CD4-positive, alpha-beta T cell treated with Interleukin-12 subunit alpha and Interleukin-12 subunit beta, for 1 hour (primary cell): ENCODE measurements at regions not wholly inside any gene's neighbourhood (a gene's known extent, or its start where the extent isn't known, plus 50 kb on each side); places are given as distances from the start of the nearest gene placed in this dataset.

ENCODE experiments used
- DNase-seq: peaks from one replicate; pipeline ENCODE4 v3.0.0-alpha.2; 2020

DNA sequence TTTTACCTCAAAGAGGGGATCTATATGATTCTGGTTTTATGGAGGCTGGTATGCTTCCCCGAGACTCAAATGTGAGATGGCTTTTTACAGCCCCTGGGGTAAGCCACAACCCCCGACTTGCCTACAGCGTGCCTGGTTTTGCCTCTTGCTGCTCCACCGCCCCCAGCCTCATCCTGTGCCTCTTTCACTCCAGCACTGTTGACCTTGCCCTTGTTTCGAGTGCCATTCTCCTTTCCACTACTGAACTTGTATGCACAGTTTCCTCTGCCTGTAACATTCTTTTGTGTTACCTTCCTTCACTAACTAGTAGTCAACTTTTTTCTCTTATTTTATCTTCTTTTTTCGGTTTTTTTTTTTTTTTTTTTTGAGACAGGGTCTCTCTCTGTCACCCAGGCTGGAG is 219.0 kb upstream of the ZBED5 start:
- no peak for DNase-seq

DNA sequence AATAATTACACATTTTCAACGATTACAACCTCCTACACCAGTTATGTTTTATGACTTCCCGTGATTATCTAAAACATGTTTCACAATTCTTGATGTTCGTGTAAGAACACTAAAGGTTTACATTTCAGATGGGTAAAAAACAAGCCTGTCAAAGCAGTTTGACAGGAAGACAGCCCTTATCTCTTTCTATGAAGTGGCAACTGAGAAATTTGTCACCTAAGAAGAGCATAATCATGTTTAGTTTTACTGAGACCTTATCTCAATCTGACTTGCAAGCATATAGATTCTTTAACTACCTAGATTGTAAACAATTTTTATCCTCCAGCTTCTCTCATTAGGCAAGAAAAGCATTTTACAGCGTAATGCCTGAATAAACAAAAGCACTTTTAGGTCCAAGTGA is 218.4 kb upstream of the ZBED5 start:
- DNase-seq: no peak

DNA sequence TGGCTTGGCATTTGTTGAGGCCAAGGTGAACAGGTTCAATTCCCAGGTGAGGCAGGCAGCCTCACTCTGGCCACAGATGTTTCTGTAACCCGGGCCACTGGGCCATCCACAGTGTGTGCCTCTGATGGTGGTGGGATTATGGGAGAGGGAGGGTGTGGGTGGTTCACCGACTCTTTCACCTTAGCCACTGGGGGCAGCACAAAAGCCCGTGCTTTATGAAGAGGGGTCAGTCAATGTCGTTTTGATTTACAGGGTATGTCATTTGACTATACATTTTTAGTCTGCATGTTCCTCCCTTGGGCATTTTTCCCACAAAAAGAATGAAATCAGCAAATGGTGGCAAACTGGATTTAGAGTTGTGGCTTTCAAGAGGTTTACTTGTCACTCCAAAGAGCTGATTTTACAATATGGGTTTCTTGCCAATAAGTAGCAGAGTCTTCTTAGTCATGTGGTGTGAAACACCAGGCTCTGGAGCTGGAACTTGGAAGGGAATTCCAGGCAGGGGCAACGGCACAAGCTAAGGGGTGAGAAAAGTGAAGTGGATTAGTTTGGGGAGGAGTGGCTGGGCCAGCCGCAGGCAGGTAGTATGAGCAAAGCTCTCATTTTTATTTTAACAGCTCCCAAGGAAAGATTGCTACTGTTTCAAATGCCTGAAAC is 217.8 kb upstream of the ZBED5 start:
- no peak for DNase-seq

DNA sequence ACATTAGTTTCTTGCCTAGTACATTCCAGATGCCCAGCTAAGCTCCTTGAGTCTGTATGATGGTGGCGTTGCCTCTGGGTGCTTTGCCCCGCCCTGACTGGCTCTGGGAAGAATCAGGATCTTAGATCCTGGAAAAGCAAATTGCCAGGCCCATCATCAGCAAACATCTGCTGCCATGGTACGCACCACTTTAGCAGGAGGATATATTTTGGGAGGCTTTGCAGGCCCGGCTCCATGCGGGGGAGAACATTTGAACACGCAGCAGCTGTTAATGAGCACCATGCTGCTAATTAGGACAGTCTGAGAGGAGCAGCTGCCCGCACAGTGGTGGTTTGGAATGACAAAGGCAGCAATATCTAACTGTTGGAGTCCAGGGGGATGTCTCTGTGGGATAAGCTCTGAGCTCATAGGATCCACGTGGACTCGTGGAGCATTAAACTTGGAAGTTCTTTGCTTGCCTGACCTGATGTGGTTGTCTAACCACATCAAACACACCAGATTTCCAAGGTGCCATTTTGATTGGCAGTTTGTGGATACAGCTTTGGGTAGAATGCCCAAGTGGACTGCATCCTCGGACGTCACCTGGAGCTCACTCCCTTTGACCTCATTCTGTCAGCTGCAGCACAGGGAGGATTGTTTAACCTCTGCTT is 217.0 kb upstream of the ZBED5 start:
- no peak for DNase-seq

DNA sequence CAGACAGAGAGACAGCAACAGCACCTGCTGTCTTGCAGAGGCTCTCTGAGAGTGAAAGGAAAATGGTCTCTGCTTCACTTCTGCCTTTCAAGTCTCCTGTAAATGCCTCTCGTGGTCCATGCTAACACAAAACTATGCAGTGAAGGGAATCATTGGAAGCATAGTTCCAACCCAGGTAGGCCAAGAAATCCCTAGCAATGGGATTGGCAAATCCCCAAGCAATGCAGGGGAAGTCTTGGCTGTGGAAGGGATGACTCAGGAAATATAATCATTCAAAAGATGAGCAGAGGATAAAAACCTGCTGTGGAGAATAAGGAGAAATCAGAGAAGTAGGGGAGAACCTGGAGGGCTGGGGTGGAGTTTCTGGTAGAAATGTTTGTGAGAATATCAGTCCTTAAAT is 216.1 kb upstream of the ZBED5 start:
- no peak for DNase-seq

DNA sequence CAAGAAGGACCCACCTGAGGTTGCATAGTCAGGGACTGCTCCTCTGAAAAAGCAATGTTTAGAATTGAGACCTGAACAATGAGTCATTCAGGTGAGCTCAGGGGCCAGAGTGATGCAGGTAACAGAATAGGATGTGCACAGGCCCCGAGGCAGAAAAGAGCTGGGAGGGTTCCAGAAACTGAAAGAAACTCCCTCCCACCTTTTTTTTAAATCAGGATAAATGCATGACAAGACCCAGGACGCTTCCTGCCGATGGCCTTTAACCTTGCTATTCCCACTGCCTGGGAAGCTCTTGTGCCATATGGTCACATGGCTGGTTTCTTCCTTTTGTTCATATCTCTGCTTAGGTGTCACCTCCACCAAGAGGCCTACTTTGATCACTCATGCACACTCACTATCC is 214.2 kb upstream of the ZBED5 start:
- DNase-seq: no peak

DNA sequence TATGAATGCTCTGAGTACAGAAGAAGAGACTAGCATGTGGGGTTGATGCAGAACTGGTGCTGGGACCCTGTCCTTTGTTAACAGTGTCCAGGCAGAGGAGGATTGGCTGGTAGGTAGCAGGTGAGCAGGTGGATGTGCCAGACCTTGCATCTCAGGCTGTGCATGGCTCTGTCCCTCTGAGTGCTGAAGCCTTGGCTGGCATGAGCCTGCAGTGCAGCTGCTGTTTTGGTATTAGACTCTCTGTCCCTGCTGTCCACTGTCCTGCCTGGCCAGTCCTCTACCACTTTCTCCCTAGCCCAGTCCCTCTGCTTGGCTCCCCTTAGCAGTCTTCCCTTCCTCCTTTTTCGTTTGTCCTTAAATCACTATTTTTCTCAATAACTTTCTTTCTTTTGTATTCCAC is 213.6 kb upstream of the ZBED5 start:
- no peak for DNase-seq

DNA sequence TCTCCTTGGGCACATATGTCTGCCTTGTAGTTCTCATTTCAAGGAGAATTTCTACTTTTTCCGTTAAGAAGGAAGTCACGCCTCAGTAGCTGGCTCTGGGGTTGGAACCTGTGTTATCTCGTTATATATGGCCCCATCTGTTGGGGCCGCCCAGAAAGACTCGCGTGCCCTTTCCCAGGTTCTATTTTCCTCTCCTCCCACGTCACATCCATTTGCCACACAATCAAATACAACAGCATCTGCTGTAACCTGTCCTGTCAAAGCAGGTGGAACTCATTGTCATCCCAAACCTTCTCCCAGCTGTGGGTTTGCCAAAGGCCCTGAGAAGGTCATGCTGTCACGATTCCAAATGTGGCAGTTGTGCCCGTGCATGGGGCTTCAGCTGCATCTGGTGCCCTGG is 213.1 kb upstream of the ZBED5 start:
- DNase-seq: no peak

DNA sequence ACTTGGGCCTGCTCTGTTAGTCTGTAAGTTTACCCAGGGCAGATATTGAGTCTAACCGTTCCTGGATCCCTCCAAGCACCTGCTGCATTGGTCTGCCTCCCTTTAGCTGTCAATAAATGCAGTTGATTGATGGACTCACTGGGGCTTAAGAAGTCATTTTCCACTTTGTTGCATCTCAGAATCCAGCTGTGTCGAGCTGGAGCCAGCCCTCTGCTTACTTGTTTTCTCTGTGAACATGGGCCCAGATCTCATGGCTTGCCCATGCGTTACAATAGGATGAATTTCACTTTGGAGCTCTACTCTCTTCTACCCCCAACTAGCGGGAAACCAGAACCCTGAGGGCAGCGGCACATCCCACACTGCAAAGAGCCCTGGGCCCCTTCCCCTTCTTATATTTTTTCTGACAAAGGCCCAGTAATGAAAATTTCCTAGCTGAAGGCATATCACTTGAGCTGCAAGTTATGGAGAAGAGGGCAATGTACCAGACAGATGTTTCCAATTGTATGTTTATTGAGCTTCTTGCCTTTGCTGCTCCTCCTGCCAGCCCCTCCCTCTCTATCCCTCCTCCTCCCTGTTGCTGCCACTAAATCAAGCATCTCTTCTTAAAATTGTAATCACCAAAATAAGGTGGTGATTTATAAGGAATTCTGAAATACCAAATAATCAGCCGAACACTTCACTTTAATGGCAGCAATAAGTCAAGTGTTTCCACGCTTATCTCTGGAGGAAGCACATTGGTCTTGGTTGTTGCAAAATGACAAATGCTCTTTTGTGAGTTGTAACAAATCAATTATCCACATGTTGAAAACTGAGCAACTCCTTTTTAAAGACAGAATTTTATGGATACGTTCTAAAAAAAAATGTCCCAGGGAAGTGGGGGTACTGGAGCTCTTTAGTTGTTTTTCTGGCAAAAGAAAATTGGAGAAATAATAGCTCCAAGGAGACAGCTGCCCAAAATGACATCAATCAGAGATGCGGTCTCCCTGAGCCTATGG is 212.3 kb upstream of the ZBED5 start:
- DNase-seq: no peak

DNA sequence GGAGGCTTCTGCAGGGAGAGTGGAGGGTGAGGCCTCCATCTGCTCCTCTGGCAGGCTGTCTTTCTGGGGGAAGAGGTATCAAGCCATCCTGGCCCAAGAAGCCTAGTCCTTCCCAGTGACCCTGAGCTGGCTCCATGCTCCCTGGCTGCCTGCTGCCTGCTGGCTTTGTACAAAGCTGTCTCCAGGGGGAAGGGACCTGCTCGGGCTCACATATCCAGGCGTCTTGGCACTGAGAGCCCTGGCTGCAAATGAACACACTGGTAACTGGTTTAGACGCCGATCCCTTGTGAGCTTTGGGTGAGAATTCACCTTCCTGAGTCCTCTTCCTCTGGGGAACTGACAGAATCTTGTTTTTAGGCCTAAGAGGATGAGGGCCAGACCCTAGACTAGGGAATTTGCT is 210.3 kb upstream of the ZBED5 start:
- no peak for DNase-seq

DNA sequence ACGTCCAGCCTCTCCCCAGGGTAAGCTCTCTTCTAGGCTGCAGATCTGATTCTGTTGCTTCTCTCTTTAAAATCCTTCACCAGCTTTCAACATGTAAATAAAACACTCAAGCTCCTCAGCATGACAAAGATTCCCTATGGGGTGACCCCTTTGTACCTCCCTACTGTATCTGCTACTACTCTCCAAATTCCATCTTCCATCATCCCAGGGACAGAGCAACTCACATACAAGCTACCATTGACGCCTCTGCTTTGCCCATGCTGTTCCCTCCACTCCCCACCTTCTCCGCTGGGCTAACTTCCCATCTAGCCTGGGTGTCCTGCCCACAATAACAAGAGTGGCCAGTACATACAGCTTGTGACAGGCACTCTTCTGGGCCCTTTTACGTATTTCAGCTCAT is 207.5 kb upstream of the ZBED5 start:
- DNase-seq: no peak

DNA sequence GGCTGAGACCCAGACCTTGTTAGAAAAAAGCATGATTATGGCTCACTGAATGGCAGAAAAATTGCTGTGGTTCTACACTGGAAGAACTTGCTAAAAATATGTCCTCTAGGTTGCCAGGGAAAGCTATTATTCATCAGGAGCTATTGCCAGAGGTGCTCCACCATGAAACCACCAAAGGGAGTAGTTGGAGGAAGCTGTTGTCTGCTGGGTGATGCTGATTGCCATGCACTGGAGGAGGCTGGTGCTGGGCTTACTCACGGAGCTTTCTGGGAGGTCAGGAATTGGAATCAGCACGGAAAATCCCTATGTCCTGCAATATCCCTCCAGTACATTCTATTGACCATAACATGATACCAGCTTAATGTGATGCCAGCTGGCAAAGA is 199.6 kb upstream of the ZBED5 start:
- DNase-seq: no peak

DNA sequence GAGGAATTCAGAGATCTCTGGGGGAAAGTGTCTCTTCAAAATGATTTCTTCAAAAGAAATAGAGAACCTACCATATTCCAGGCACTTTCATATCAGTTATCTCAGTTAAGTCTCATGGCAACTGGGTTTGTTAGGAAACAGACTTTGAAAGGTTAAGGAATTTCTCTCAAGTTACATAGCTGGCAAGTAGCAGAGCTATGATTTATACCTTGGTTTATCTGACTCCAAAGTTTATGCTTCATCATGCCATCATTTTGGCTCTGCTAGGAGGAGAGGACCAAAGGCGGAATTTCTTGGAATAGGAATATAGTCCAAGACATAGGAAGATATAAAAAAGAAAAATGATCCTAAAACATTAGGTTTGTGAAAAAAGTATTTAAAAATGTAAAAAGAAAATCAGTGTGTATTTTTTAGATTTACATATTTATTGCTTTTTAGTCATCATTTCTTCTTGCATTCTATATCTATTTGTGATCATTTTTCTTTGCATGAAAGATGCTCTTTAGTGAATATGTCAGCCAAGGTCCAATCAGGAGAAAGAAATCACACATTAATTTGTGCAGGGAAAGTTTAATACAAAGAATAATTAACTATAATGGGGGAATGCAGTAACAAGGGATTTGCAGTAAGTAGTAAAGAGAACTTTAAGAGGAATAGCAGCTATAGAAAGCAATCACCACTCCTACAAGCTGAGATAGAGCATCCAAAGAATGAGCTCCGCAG is 199.1 kb upstream of the ZBED5 start:
- DNase-seq: no peak

DNA sequence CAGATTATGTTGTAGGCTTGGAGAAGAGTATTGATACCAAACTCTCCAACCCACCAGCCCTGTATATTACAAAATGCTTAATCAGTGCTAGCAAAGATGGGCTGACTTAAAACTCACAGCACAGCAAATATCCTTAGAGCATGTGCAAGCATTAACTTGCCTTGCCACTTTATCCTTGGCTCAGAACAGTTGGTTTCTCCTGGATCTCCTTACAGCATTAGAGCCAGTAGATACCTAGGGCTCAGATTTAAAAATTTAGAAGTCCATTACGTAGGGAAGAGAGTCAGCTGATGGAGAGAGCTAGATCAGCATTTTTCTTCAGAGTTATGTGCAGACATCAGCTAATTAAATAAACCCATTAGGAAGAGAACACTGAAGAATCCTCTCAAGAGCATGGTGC is 198.5 kb upstream of the ZBED5 start:
- no peak for DNase-seq

DNA sequence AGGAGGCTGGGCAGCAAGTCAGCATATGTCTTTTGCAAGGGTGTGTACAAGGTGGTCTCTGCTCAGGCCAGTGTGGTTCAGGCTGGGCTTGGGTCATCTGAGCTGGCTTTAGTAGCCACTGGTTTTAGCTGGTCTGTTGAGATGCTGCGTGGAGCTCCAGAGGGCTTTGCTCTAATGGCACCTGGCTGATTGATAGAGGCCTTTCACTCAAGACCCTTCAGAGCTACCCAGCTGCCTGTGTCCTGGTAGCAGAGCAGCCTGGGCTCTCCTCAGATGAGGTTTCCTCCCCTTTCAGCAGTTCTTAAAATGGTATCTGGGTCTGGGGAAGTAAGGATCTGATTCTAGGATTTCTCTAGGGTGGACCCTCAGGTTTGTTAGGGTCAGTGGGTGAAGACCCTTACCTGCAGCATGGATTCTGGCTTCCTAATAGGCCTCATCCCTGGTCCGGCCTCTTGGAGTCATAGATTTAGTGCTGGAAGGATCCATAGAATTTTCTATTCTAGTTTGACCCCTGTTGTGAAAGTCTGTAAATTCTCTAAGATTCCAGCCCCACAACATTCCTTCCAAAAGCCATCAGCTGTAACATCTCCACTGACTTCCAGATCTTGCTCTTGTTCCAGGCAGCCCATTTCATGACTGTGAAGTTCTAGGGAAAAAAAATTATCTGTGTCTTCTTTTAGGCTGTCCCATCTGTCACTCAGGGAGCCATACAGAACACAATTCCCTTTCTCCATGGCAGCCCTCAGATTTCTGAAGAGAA is 190.2 kb upstream of the ZBED5 start:
- DNase-seq: no peak

DNA sequence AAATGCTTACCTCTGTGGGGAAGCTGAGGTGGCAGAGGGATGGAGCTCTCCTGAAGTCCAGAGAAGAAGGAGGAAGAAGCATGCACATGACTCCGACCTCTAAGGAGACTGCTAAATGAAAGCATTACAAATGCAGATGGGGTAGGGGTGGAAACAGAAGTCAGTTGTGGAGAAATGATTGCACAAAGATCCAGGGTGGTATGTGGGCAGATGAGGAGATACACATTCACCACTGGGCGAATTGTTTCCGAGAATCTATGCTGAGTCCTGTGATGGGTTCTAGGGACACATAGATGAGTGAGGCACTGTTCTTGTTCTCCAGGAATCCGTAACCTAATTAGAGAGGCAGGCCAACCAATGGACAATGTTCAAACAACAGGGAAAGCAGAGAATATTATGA is 188.9 kb upstream of the ZBED5 start:
- no peak for DNase-seq

DNA sequence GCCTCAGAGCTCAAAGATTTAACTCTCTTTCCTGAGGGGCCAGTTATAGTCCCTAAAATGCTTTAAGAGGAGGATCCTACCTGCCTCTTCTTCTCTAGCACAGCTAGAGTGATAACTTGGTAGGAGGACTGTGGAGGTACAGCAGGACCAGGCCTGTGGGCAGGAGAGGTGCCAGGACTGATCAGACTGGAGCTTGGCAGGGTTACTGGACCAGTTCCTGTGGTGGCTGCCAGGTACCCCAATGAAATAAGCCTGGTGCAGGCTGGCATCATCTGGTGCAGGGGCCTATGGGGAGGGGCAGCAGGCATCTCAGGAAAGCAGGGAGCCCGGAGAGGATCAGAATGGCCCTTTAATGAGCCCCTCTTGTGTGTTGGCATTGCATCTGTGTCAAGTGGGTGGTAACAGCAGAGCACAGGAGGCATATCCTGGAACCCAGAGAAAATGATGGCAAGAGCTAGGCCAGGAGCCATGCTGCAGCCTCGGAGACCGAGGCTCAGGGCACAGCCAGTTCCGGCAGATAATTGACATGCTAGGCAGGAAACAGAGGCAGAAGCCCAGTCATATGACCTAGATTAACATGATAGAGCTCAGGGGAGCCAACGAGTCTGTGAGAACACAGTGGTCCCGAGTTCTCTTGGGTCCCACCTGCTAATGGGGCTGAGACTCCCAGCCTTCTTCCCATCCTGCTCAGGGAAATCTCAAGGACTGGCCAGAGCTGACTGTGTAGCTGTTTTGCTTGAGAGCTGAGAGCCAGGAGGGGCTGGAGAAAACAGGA is 187.5 kb upstream of the ZBED5 start:
- DNase-seq: no peak

DNA sequence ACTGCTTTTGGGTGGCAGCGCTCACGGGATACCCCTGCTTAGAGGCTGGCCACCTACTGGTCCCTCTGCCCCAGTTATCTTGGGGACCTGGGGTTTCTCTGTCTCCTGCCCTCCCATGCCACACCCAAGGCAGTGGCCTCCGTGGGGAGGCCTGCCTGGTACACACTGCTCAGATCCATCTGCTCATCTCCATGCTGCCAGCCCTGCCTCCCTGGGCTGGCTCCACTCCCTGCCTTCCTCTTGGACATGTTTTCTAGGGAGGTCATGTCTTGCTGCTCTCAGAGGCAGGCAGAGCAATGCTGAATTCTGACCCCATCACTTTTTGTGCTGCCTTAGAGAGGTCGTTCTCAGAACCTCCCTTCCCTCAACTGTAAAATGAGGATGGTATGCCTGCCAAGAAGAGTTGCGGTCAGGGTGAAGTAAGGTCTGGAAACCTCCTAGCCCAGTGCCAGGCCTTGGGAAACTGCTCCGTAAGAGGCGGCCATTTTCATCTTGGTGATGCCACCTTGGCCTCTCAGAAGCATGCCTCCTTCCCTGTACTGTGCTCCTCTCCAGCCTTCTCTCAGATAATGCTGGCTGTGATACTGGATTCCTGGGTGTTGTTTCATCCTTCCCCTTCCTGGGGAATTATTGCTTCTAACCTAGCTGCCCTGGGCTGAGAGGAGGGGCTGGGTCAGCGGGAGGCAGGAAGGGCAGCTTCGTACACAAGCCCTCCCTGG is 186.4 kb upstream of the ZBED5 start:
- DNase-seq: no peak

DNA sequence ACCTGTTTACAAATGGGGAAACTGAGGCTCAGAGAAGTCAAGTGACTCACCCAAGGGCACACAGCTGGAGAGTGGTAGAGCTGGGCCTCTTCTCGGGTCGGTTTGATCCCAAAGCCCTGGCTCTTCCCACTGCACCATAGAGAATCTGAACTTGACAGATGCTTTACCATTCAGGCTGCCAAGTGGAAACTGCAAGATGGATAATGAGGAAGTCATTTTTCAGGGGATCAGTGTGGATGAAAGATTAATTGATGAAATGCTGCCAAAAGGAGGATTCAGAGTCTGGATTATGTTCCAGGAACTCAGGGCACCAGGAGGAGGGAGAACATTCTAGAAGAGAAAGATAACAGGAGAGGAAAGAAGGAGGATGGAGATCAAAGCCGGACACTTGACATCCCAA is 185.9 kb upstream of the ZBED5 start:
- DNase-seq: no peak

DNA sequence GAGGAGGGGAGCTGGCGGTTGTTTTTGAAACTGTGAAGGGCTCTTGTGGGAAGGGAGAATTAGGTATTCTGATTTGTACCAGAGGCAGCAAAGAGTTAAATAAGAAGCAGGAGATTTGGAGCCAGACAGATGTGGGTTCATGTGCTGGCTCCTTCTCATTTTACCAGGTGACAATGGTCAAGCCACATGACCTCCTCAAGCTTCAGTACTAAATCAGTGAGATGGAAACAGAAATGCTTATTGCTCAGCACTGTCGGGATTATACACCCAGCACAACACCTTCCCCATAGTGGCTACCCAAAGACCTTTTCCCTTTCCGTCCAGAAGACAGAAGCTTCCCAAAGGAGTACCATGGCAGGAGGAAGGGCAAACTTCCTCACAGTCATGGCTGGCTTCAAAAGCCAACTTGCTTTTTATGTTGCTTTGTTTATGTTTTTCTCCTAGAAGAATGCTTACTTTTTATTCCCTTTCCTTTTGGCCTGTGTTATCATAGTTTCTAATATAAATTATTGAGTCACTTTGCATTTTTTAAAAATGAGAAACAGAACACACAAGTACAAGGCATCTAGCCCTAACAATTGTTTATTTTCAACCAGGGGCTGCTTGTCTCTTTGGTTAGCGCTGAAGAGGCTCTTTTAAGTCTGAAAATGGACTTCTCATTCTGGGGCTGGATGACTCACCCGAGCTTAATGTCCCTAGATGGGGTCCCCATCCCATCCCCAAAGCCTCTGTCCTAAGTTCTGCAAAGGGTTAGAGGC is 181.5 kb upstream of the ZBED5 start:
- no peak for DNase-seq
